Chondrocyte (in vitro differentiated cells): ENCODE measurements at regions not wholly inside any gene's neighbourhood (a gene's known extent, or its start where the extent isn't known, plus 50 kb on each side); places are given as distances from the start of the nearest gene placed in this dataset.
"Not testable (repeated sequence)": the region's sequence is repeated elsewhere in the genome, so short reads cannot be mapped to it uniquely, and the experiment has no call there.

Experiments used
- DNase-seq: peaks from one replicate; pipeline ENCODE4 v3.0.0; 2021; ENCODE audit warnings: mixed read lengths, low spot score
- H3K27ac Mint-ChIP-seq: one replicate; pipeline ENCODE4 v1.8.0; 2021; ENCODE audit warnings: mild to moderate bottlenecking, moderate library complexity, mixed read lengths; ENCODE audit not compliant: unreplicated experiment
- H3K27me3 Mint-ChIP-seq: 2 replicates; pipeline ENCODE4 v1.8.0; 2021; ENCODE audit warnings: low read depth, mixed read lengths
- H3K36me3 Mint-ChIP-seq: 2 replicates; pipeline ENCODE4 v1.8.0; 2021; ENCODE audit warnings: low read depth, mixed read lengths
- H3K4me1 Mint-ChIP-seq: 2 replicates; pipeline ENCODE4 v1.8.0; 2021; ENCODE audit warnings: low read depth, mild to moderate bottlenecking, mixed read lengths
- H3K4me3 Mint-ChIP-seq: one replicate; pipeline ENCODE4 v1.8.0; 2021; ENCODE audit warnings: mild to moderate bottlenecking, moderate library complexity, mixed read lengths; ENCODE audit not compliant: unreplicated experiment
- H3K9me3 Mint-ChIP-seq: 2 replicates; pipeline ENCODE4 v1.8.0; 2021; ENCODE audit warnings: low read depth, mixed read lengths
- CTCF ChIP-seq: fragments of 200-600 bp; sonication (generic); IDR thresholded peaks from 2 replicates; pipeline ENCODE4 v1.5.0; 2021; ENCODE audit warnings: antibody characterized with exemption, mild to moderate bottlenecking, moderate library complexity

GRCh38 chr21:15126948-15127347 is 62.1 kb upstream of the NRIP1 start:
- TF ChIP-seq CTCF: no peak
- Mint-ChIP-seq H3K27ac (no peak overlapping the region), H3K4me1 (peaks cover under 1% of the 10 kb centered on the region), H3K4me3 (no peak overlapping the region), H3K9me3 (no peaks in the 10 kb centered on the region), H3K36me3 (no peaks in the 10 kb centered on the region), H3K27me3 (no peaks in the 10 kb centered on the region)
- no peak for DNase-seq

- Mint-ChIP-seq H3K4me3 (no peak overlapping the region), H3K9me3 (no peaks in the 10 kb centered on the region), H3K27me3 (no peaks in the 10 kb centered on the region), H3K36me3 (no peaks in the 10 kb centered on the region), H3K4me1 (no peaks in the 10 kb centered on the region), H3K27ac (no peak overlapping the region)
- DNase-seq: no peak
- no peak for TF ChIP-seq CTCF
Measured at GRCh38 chr21:15127437-15127836, 62.6 kb upstream of the NRIP1 start.

- Mint-ChIP-seq H3K36me3 (no peaks in the 10 kb centered on the region), H3K9me3 (no peaks in the 10 kb centered on the region), H3K27me3 (no peaks in the 10 kb centered on the region), H3K4me3 (no peak overlapping the region), H3K27ac (no peak overlapping the region), H3K4me1 (no peaks in the 10 kb centered on the region)
- no peak for DNase-seq
- TF ChIP-seq CTCF: no peak
Measured at GRCh38 chr21:15128267-15128666, 63.5 kb upstream of the NRIP1 start.

- H3K27me3 Mint-ChIP-seq, H3K4me1 Mint-ChIP-seq, H3K36me3 Mint-ChIP-seq, H3K9me3 Mint-ChIP-seq, DNase-seq, H3K4me3 Mint-ChIP-seq, H3K27ac Mint-ChIP-seq: not testable (repeated sequence)
Measured at GRCh38 chr21:15128714-15129113, 63.9 kb upstream of the NRIP1 start.

GRCh38 chr21:15130326-15130725 is 65.5 kb upstream of the NRIP1 start:
- Mint-ChIP-seq H3K4me1 (no peaks in the 10 kb centered on the region), H3K4me3 (no peak overlapping the region), H3K27me3 (no peaks in the 10 kb centered on the region), H3K36me3 (no peaks in the 10 kb centered on the region), H3K27ac (no peak overlapping the region), H3K9me3 (no peaks in the 10 kb centered on the region)
- TF ChIP-seq CTCF: no peak
- DNase-seq: no peak

- DNase-seq: no peak
- no peaks in the 10 kb centered on the region for H3K36me3 Mint-ChIP-seq
- no peaks in the 10 kb centered on the region for H3K27me3 Mint-ChIP-seq
- no peaks in the 10 kb centered on the region for H3K4me1 Mint-ChIP-seq
- no peak overlapping the region for H3K4me3 Mint-ChIP-seq
- TF ChIP-seq CTCF: no peak
- no peaks in the 10 kb centered on the region for H3K9me3 Mint-ChIP-seq
- H3K27ac Mint-ChIP-seq: no peak overlapping the region
Measured at GRCh38 chr21:15130751-15131150, 66.0 kb upstream of the NRIP1 start.
